ENCODE measurements at regions not wholly inside any gene's neighbourhood (a gene's known extent, or its start where the extent isn't known, plus 50 kb on each side); places are given as distances from the start of the nearest gene placed in this dataset.

DNA sequence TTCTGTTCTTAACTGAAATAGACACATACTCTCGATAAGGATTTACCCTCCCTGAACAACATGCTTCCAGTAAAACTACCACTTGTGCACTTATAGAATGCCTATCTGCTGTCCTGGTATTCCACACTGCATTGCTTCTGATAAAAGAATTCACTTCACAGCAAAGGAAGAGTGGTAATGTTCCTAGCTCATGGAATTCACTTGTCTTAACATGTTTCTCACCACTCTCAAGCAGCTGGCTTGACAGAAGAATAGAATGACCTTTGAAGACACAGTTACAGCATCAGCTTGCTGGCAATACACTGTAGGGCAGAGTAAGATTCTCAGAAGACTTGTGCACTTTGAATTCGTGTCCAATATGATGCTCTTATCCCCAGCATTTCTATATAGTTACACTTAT is 524.1 kb upstream of the CNTNAP5 start:
- TF ChIP-seq, protein P1, sequence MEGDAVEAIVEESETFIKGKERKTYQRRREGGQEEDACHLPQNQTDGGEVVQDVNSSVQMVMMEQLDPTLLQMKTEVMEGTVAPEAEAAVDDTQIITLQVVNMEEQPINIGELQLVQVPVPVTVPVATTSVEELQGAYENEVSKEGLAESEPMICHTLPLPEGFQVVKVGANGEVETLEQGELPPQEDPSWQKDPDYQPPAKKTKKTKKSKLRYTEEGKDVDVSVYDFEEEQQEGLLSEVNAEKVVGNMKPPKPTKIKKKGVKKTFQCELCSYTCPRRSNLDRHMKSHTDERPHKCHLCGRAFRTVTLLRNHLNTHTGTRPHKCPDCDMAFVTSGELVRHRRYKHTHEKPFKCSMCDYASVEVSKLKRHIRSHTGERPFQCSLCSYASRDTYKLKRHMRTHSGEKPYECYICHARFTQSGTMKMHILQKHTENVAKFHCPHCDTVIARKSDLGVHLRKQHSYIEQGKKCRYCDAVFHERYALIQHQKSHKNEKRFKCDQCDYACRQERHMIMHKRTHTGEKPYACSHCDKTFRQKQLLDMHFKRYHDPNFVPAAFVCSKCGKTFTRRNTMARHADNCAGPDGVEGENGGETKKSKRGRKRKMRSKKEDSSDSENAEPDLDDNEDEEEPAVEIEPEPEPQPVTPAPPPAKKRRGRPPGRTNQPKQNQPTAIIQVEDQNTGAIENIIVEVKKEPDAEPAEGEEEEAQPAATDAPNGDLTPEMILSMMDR (IDR thresholded peaks at IDR 0.05): no peak
- TF ChIP-seq POLR2A (IDR thresholded peaks at IDR 0.05): no peak

All from right lobe of liver (tissue), 4 donors.